ENCODE measurements at regions not wholly inside any gene's neighbourhood (a gene's known extent, or its start where the extent isn't known, plus 50 kb on each side); places are given as distances from the start of the nearest gene placed in this dataset.

- no peaks in the 10 kb centered on the region for H3K27me3 ChIP-seq (ENCODE audit: insufficient read depth, low read depth, severe bottlenecking)
- no peak for DNase-seq
- no peak for TF ChIP-seq CTCF (IDR thresholded peaks at IDR 0.05; ENCODE audit: low read depth, low read length)
Measured at GRCh38 chr5:5658226-5658625, 235.7 kb downstream of the ICE1 start.

GRCh38 chr5:5652181-5652580 lies 229.7 kb downstream of the ICE1 start:
- no peaks in the 10 kb centered on the region for H3K27me3 ChIP-seq (ENCODE audit: insufficient read depth, low read depth, severe bottlenecking)
- H3K27ac ChIP-seq, result no peak overlapping the region
- no peak overlapping the region for H3K4me3 ChIP-seq (ENCODE audit: low read depth, low read length)
- no peak for TF ChIP-seq CTCF (IDR thresholded peaks at IDR 0.05; ENCODE audit: low read depth, low read length)
- H3K36me3 ChIP-seq, result no peaks in the 10 kb centered on the region
- H3K9me3 ChIP-seq (ENCODE audit: severe bottlenecking), result no peaks in the 10 kb centered on the region
- DNase-seq, result no peak

More at GRCh38 chr5:5658226-5658625, 235.7 kb downstream of the ICE1 start:
- Histone ChIP-seq H3K27ac (no peak overlapping the region), H3K36me3 (no peaks in the 10 kb centered on the region), H3K4me3 (ENCODE audit: low read depth, low read length) (no peak overlapping the region), H3K9me3 (ENCODE audit: severe bottlenecking) (peaks cover 3% of the 10 kb centered on the region)

- Histone ChIP-seq H3K36me3 (no peaks in the 10 kb centered on the region), H3K4me3 (ENCODE audit: low read depth, low read length) (no peak overlapping the region), H3K27ac (no peak overlapping the region), H3K27me3 (ENCODE audit: insufficient read depth, low read depth, severe bottlenecking) (no peaks in the 10 kb centered on the region), H3K9me3 (ENCODE audit: severe bottlenecking) (no peaks in the 10 kb centered on the region)
- TF ChIP-seq CTCF (IDR thresholded peaks at IDR 0.05; ENCODE audit: low read depth, low read length), result no peak
- DNase-seq, result no peak
Measured at GRCh38 chr5:5650949-5651348, 228.5 kb downstream of the ICE1 start.

GRCh38 chr5:5650242-5650641 lies 227.8 kb downstream of the ICE1 start:
- H3K9me3 ChIP-seq (ENCODE audit: severe bottlenecking), result no peaks in the 10 kb centered on the region
- H3K27ac ChIP-seq, result no peak overlapping the region
- no peak for TF ChIP-seq CTCF (IDR thresholded peaks at IDR 0.05; ENCODE audit: low read depth, low read length)
- no peaks in the 10 kb centered on the region for H3K36me3 ChIP-seq
- H3K4me3 ChIP-seq (ENCODE audit: low read depth, low read length), result no peak overlapping the region
- DNase-seq, result no peak
- H3K27me3 ChIP-seq (ENCODE audit: insufficient read depth, low read depth, severe bottlenecking), result no peaks in the 10 kb centered on the region

- H3K27ac ChIP-seq, result no peak overlapping the region
- H3K9me3 ChIP-seq (ENCODE audit: severe bottlenecking), result no peaks in the 10 kb centered on the region
- DNase-seq, result no peak
- H3K4me3 ChIP-seq (ENCODE audit: low read depth, low read length), result no peak overlapping the region
- H3K36me3 ChIP-seq, result no peaks in the 10 kb centered on the region
- no peaks in the 10 kb centered on the region for H3K27me3 ChIP-seq (ENCODE audit: insufficient read depth, low read depth, severe bottlenecking)
- no peak for TF ChIP-seq CTCF (IDR thresholded peaks at IDR 0.05; ENCODE audit: low read depth, low read length)
Measured at GRCh38 chr5:5649641-5650040, 227.2 kb downstream of the ICE1 start.

- Histone ChIP-seq H3K36me3 (no peaks in the 10 kb centered on the region), H3K27ac (no peak overlapping the region), H3K9me3 (ENCODE audit: severe bottlenecking) (no peaks in the 10 kb centered on the region), H3K27me3 (ENCODE audit: insufficient read depth, low read depth, severe bottlenecking) (no peaks in the 10 kb centered on the region), H3K4me3 (ENCODE audit: low read depth, low read length) (no peak overlapping the region)
- no peak for TF ChIP-seq CTCF (IDR thresholded peaks at IDR 0.05; ENCODE audit: low read depth, low read length)
- DNase-seq, result no peak
Measured at GRCh38 chr5:5648694-5649093, 226.2 kb downstream of the ICE1 start.
